NT2/D1 (cell line): ENCODE measurements at regions not wholly inside any gene's neighbourhood (a gene's known extent, or its start where the extent isn't known, plus 50 kb on each side); places are given as distances from the start of the nearest gene placed in this dataset.

ENCODE experiments used
- SUZ12 ChIP-seq: IDR thresholded peaks from 2 replicates; pipeline ENCODE4 v1.6.1; 2011; ENCODE audit not compliant: insufficient read length, insufficient read depth; ENCODE audit errors: extremely low read depth
- YY1 ChIP-seq: IDR thresholded peaks from 2 replicates; pipeline ENCODE4 v1.6.1; 2011; ENCODE audit not compliant: insufficient read length, insufficient read depth
- ZNF274 ChIP-seq: IDR thresholded peaks from 2 replicates; pipeline ENCODE4 v1.6.1; 2011; ENCODE audit warnings: mild to moderate bottlenecking, low read depth, low read length

GRCh38 chr1:214957330-214958137, 125.0 kb upstream of the KCNK2 start:
- TF ChIP-seq YY1: no peak
- TF ChIP-seq ZNF274: no peak
- no peak for TF ChIP-seq SUZ12
